ENCODE measurements at regions not wholly inside any gene's neighbourhood (a gene's known extent, or its start where the extent isn't known, plus 50 kb on each side); places are given as distances from the start of the nearest gene placed in this dataset.
"Not testable (repeated sequence)": the region's sequence is repeated elsewhere in the genome, so short reads cannot be mapped to it uniquely, and the experiment has no call there.

GRCh38 chr5:135178476-135179155 lies 144.6 kb upstream of the PITX1 start:
- no peak overlapping the region for H3K27ac Mint-ChIP-seq
- H3K4me1 Mint-ChIP-seq = no peaks in the 10 kb centered on the region
- H3K4me3 Mint-ChIP-seq = no peak overlapping the region
- no peaks in the 10 kb centered on the region for H3K36me3 Mint-ChIP-seq
- no peaks in the 10 kb centered on the region for H3K9me3 Mint-ChIP-seq
- DNase-seq (ENCODE audit: low spot score in 2 of 2) (no peak), ATAC-seq (no peak)

DNA sequence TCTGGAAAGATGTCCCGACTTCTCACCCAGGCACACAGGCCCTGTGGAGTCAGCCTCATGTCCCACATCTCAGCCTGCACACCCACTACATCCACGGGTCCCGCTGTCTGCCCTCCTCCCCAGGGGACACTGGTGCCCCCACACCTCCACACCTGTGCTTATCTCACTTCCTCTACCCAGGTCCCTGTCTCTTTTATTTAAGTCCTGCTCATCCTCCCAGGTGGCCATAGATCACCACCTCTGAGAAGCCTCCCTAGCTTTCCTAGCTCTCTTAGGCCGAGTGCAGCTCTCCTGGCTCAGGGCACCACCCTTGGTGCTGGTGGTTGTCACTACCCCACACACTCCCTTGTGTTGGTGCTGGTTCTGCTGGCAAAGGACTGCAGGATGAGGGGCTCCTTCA lies 143.6 kb upstream of the PITX1 start:
- H3K9me3 Mint-ChIP-seq = no peaks in the 10 kb centered on the region
- H3K4me1 Mint-ChIP-seq = no peaks in the 10 kb centered on the region
- no peaks in the 10 kb centered on the region for H3K36me3 Mint-ChIP-seq
- H3K4me3 Mint-ChIP-seq = no peak overlapping the region
- no peak for DNase-seq (ENCODE audit: low spot score in 2 of 2)
- H3K27ac Mint-ChIP-seq = no peak overlapping the region
- no peak for ATAC-seq

DNA sequence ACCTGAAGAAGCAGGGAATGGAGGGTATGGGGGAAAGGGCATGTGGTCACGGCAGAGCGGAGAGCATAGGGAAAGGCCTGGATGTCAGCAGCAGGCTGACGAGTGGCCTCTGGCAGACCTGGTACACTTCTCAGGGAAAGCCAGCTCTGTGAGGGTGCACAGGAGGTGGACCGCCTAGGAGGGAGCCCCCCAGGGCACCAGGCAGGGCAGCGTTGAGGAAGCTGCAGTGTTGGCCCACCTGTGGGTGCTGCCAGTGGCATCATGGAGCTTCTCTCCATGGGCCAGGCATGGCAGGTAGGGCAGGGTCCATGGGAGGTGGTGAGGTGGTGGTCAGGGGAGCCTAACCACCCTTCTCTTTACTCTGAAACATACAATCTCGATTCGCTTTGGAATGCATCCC lies 143.0 kb upstream of the PITX1 start:
- no peaks in the 10 kb centered on the region for H3K9me3 Mint-ChIP-seq
- no peaks in the 10 kb centered on the region for H3K4me1 Mint-ChIP-seq
- no peak overlapping the region for H3K4me3 Mint-ChIP-seq

GRCh38 chr5:135174315-135175096 lies 140.5 kb upstream of the PITX1 start:
- Mint-ChIP-seq H3K4me1 (no peaks in the 10 kb centered on the region), H3K9me3 (no peaks in the 10 kb centered on the region), H3K4me3 (no peak overlapping the region), H3K36me3 (no peaks in the 10 kb centered on the region), H3K27ac (no peak overlapping the region)
- ATAC-seq (no peak), DNase-seq (ENCODE audit: low spot score in 2 of 2) (no peak)

More for the DNA sequence above, 143.0 kb upstream of the PITX1 start:
- no peaks in the 10 kb centered on the region for H3K36me3 Mint-ChIP-seq
- no peak overlapping the region for H3K27ac Mint-ChIP-seq
- DNase-seq (ENCODE audit: low spot score in 2 of 2) = no peak
- no peak for ATAC-seq

GRCh38 chr5:135173662-135174290 lies 139.7 kb upstream of the PITX1 start:
- H3K4me1 Mint-ChIP-seq = no peaks in the 10 kb centered on the region
- no peak overlapping the region for H3K27ac Mint-ChIP-seq
- DNase-seq (ENCODE audit: low spot score in 2 of 2) (no peak), ATAC-seq (no peak)
- H3K9me3 Mint-ChIP-seq = no peaks in the 10 kb centered on the region
- no peak overlapping the region for H3K4me3 Mint-ChIP-seq
- H3K36me3 Mint-ChIP-seq = no peaks in the 10 kb centered on the region

DNA sequence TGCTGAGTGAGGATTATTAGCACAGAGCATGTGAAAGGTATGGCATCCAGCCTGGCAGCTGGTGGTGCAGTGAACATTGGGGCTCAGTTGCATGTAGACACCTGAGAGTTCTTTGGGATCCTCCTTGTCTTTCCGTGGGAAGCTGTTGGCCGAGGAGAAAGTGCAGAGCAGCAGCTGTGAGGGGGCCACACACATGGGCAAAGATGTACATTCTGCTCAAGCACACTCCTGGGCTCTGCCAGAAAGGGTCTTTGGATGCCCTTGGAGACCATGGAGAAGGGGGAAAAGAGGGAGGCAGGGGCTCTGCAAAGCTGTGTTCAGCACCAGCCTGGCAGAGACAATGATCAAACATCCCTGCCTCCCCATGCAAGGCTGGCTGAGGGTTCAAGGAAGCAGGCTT lies 138.7 kb upstream of the PITX1 start:
- DNase-seq (ENCODE audit: low spot score in 2 of 2) (no peak), ATAC-seq (no peak)
- Mint-ChIP-seq H3K36me3 (no peaks in the 10 kb centered on the region), H3K9me3 (no peaks in the 10 kb centered on the region), H3K4me1 (no peaks in the 10 kb centered on the region), H3K27ac (no peak overlapping the region), H3K4me3 (no peak overlapping the region)

DNA sequence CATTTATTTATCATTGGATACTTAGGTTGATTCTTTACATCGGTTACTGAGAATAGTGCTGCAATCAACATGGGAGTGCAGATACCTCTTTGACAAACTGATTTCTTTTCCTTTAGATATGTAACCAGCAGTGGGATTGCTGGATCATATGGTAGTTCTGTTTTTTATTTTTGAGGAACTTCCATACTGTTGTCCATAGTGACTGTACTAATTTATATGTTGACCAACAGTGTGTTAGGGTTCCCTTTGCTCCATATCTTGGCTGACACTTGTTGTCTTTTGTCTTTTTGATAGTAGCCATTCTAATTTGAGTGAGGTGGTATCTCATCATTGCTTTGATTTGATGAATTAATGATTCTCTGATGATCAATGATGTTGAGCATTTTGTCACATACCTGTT lies 137.3 kb upstream of the PITX1 start:
- ATAC-seq (no peak), DNase-seq (ENCODE audit: low spot score in 2 of 2) (no peak)
- Mint-ChIP-seq H3K4me3 (no peak overlapping the region), H3K9me3 (no peaks in the 10 kb centered on the region), H3K36me3 (no peaks in the 10 kb centered on the region), H3K4me1 (no peaks in the 10 kb centered on the region), H3K27ac (no peak overlapping the region)

GRCh38 chr5:135170500-135170899 lies 136.5 kb upstream of the PITX1 start:
- DNase-seq (ENCODE audit: low spot score in 2 of 2) = no peak
- no peaks in the 10 kb centered on the region for H3K4me1 Mint-ChIP-seq
- H3K4me3 Mint-ChIP-seq = no peak overlapping the region
- H3K27ac Mint-ChIP-seq = no peak overlapping the region
- ATAC-seq = no peak
- no peaks in the 10 kb centered on the region for H3K9me3 Mint-ChIP-seq
- no peaks in the 10 kb centered on the region for H3K36me3 Mint-ChIP-seq

DNA sequence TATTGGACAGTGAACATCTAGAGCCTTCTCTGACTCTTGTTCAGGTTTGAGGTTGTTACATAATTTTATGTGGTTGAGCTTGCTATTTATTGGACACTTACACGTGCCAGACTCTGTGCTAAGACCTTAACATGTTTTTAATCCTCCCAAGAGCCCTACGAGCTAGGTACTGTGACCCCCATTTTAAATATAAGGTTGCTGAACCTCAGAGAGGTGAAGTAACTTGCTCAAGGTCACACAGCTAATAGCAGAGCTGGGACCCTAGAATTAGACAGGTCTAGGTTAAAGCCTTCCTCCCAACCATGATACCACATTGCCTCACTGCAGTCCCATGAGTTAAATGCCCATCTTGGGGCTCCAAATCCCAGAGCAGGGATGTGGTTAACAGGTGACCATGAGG lies 135.7 kb upstream of the PITX1 start:
- H3K4me3 Mint-ChIP-seq = no peak overlapping the region
- H3K9me3 Mint-ChIP-seq = no peaks in the 10 kb centered on the region
- H3K36me3 Mint-ChIP-seq = no peaks in the 10 kb centered on the region
- DNase-seq (ENCODE audit: low spot score in 2 of 2) (no peak), ATAC-seq (no peak)
- no peaks in the 10 kb centered on the region for H3K4me1 Mint-ChIP-seq
- no peak overlapping the region for H3K27ac Mint-ChIP-seq

- no peak for ATAC-seq
- DNase-seq (ENCODE audit: low spot score in 2 of 2) = no peak
- H3K36me3 Mint-ChIP-seq = no peaks in the 10 kb centered on the region
- no peak overlapping the region for H3K27ac Mint-ChIP-seq
- H3K9me3 Mint-ChIP-seq = no peaks in the 10 kb centered on the region
- no peaks in the 10 kb centered on the region for H3K4me1 Mint-ChIP-seq
- no peak overlapping the region for H3K4me3 Mint-ChIP-seq
These were observed 133.6 kb upstream of the PITX1 start for GRCh38 chr5:135167634-135168033.

DNA sequence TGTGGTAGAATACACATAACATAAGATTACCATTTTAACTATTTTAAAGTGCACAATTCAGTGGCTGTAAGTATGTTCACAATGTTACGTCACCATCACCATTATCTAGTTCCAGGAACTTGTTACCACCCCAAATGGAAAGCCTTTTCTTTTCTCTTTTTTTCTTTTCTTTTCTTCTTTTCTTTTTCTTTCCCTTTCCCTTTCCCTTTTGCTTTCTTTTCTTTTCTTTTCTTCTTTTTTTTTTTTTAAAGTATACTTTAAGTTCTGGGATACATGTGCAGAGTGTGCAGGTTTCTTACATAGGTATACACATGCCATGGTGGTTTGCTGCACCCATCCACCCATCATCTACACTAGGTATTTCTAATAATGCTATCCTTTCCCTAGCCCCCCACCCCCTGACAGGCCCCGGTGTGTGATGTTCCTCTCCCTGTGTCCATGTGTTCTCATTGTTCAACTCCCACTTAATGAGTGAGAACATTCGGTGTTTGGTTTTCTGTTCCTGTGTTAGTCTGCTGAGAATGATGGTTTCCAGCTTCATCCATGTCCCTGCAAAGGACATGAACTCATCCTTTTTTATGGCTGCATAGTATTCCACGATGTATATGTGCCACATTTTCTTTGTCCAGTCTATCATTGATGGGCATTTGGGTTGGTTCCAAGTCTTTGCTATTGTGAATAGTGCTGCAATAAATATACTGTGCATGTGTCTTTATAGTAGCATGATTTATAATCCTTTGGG lies 131.0 kb upstream of the PITX1 start:
- ATAC-seq; H3K4me1 Mint-ChIP-seq; H3K4me3 Mint-ChIP-seq; H3K9me3 Mint-ChIP-seq; H3K27ac Mint-ChIP-seq; DNase-seq (ENCODE audit: low spot score in 2 of 2); H3K36me3 Mint-ChIP-seq: not testable (repeated sequence)

GRCh38 chr5:135163964-135164363 lies 129.9 kb upstream of the PITX1 start:
- Mint-ChIP-seq H3K4me1 (no peaks in the 10 kb centered on the region), H3K4me3 (no peak overlapping the region), H3K36me3 (no peaks in the 10 kb centered on the region), H3K27ac (no peak overlapping the region), H3K9me3 (no peaks in the 10 kb centered on the region)
- DNase-seq (ENCODE audit: low spot score in 2 of 2) (no peak), ATAC-seq (no peak)

- Mint-ChIP-seq H3K36me3 (no peaks in the 10 kb centered on the region), H3K27ac (no peak overlapping the region), H3K4me1 (no peaks in the 10 kb centered on the region), H3K4me3 (no peak overlapping the region), H3K9me3 (no peaks in the 10 kb centered on the region)
- no peak for ATAC-seq
- DNase-seq (ENCODE audit: low spot score in 2 of 2) = no peak
These were observed 129.4 kb upstream of the PITX1 start for GRCh38 chr5:135163391-135163790.

GRCh38 chr5:135162661-135163265 lies 128.7 kb upstream of the PITX1 start:
- Mint-ChIP-seq H3K4me3 (no peak overlapping the region), H3K27ac (no peak overlapping the region), H3K36me3 (no peaks in the 10 kb centered on the region), H3K4me1 (no peaks in the 10 kb centered on the region), H3K9me3 (peaks cover 4% of the 10 kb centered on the region)
- no peak for ATAC-seq
- no peak for DNase-seq (ENCODE audit: low spot score in 2 of 2)

GRCh38 chr5:135161221-135161620 lies 127.2 kb upstream of the PITX1 start:
- Mint-ChIP-seq H3K9me3 (peaks cover 4% of the 10 kb centered on the region), H3K4me3 (no peak overlapping the region), H3K4me1 (no peaks in the 10 kb centered on the region), H3K36me3 (no peaks in the 10 kb centered on the region), H3K27ac (no peak overlapping the region)
- ATAC-seq = no peak
- no peak for DNase-seq (ENCODE audit: low spot score in 2 of 2)
